ENCODE measurements at regions not wholly inside any gene's neighbourhood (a gene's known extent, or its start where the extent isn't known, plus 50 kb on each side); places are given as distances from the start of the nearest gene placed in this dataset.
A peak's percentile ranks its signal among the peaks of the same experiment; 100 is the strongest.

DNA sequence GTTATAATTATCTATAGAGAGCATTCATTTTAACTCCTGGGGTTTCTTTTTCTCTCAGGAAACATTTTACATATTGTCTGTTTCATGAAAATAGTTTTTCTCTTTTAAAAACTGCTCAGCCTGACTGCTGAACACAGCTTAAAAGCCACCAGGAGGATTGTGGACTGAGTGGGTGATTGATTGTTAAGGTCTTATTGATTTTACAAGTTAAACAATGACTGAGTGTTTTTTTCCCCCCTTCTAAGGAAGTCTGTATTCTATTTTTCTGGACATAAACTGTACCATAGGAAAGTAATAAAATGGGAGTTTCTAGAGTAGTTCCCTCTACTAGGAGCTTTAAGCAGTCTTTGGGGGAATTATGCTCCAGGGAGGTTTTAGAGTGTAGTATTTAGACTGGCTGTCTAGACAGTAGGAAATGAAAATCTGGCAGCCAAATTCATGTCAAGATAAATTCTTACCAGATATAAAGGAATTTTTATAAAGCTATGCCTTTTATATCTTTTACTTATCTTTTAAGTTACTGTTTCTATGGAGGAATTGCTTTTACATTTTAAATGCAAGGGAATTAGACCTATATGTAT, 463.9 kb downstream of the PRR16 start:
- intact Hi-C loops (cut with micrococcal nuclease) = no loop called here
- no TSS peak for BruUV-seq (replicated peaks)
- ATAC-seq = no peak

More for the DNA sequence above, 463.9 kb downstream of the PRR16 start:
- Histone ChIP-seq H3K9me2 (ENCODE audit: insufficient read depth) (no peaks in the 10 kb centered on the region), H3K79me2 (ENCODE audit: insufficient read depth, low read length) (no peaks in the 10 kb centered on the region), H3K9me3 (ENCODE audit: control insufficient read depth in 1 of 2, insufficient read depth in 1 of 2, low read depth in 1 of 2, low read length in 2 of 2) (no peaks in the 10 kb centered on the region), H3K4me3 (replicated peaks in 1 of 2; ENCODE audit: low read depth in 1 of 2, low read length in 2 of 2) (no peak overlapping the region), H3K4me1 (ENCODE audit: control insufficient read depth in 1 of 2, insufficient read depth in 2 of 2, low read length in 2 of 2) (no peaks in the 10 kb centered on the region), H3K27me3 (ENCODE audit: insufficient read depth, low read length) (no peaks in the 10 kb centered on the region), H4K20me1 (ENCODE audit: insufficient read depth) (no peaks in the 10 kb centered on the region), H3K27ac (ENCODE audit: low read depth, low read length) (no peak overlapping the region), H3K4me2 (ENCODE audit: low read length) (no peak overlapping the region), H3K9ac (ENCODE audit: low read length) (no peak overlapping the region), H2AFZ (ENCODE audit: low read depth, low read length, poor library complexity, severe bottlenecking) (peak overlapping the region; percentile 36), H3K36me3 (ENCODE audit: control insufficient read depth in 1 of 2, insufficient read depth in 2 of 2, low read length in 2 of 2) (no peaks in the 10 kb centered on the region)
- ChIA-PET RAD21 (ENCODE audit: low non-redundant PET in 1 of 2, low total read pairs in 2 of 2, uncharacterized antibody in 2 of 2, unreplicated experiment in 2 of 2) (no interaction called here), CTCF (no interaction called here), POLR2A (no interaction called here)
- TF ChIP-seq EGR1 (IDR thresholded peaks at IDR 0.05; ENCODE audit: low read depth) (no peak), FOSL1 (IDR thresholded peaks at IDR 0.05; ENCODE audit: low read depth) (no peak), EZH2phosphoT487 (IDR thresholded peaks at IDR 0.05; ENCODE audit: borderline replicate concordance) (no peak)
- TF ChIP-seq, protein P1, sequence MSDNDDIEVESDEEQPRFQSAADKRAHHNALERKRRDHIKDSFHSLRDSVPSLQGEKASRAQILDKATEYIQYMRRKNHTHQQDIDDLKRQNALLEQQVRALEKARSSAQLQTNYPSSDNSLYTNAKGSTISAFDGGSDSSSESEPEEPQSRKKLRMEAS (IDR thresholded peaks at IDR 0.05) = no peak
- TF ChIP-seq, protein P2, sequence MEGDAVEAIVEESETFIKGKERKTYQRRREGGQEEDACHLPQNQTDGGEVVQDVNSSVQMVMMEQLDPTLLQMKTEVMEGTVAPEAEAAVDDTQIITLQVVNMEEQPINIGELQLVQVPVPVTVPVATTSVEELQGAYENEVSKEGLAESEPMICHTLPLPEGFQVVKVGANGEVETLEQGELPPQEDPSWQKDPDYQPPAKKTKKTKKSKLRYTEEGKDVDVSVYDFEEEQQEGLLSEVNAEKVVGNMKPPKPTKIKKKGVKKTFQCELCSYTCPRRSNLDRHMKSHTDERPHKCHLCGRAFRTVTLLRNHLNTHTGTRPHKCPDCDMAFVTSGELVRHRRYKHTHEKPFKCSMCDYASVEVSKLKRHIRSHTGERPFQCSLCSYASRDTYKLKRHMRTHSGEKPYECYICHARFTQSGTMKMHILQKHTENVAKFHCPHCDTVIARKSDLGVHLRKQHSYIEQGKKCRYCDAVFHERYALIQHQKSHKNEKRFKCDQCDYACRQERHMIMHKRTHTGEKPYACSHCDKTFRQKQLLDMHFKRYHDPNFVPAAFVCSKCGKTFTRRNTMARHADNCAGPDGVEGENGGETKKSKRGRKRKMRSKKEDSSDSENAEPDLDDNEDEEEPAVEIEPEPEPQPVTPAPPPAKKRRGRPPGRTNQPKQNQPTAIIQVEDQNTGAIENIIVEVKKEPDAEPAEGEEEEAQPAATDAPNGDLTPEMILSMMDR (IDR thresholded peaks at IDR 0.05 in 2 of 3, conservative IDR thresholded peaks at IDR 0.05 in 1 of 3; ENCODE audit: borderline replicate concordance in 1 of 3, insufficient read depth in 1 of 3, low read depth in 2 of 3, low read length in 2 of 3) = no peak
- TF ChIP-seq, protein P3, sequence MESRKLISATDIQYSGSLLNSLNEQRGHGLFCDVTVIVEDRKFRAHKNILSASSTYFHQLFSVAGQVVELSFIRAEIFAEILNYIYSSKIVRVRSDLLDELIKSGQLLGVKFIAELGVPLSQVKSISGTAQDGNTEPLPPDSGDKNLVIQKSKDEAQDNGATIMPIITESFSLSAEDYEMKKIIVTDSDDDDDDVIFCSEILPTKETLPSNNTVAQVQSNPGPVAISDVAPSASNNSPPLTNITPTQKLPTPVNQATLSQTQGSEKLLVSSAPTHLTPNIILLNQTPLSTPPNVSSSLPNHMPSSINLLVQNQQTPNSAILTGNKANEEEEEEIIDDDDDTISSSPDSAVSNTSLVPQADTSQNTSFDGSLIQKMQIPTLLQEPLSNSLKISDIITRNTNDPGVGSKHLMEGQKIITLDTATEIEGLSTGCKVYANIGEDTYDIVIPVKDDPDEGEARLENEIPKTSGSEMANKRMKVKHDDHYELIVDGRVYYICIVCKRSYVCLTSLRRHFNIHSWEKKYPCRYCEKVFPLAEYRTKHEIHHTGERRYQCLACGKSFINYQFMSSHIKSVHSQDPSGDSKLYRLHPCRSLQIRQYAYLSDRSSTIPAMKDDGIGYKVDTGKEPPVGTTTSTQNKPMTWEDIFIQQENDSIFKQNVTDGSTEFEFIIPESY (IDR thresholded peaks at IDR 0.05; ENCODE audit: extremely low read depth, insufficient replicate concordance, low read length) = no peak
- DNase-seq (ENCODE audit: low read depth, low spot score) = no peak

All from HCT116 (cell line).